ENCODE measurements at regions not wholly inside any gene's neighbourhood (a gene's known extent, or its start where the extent isn't known, plus 50 kb on each side); places are given as distances from the start of the nearest gene placed in this dataset.

GRCh38 chr17:77476931-77477805, 336.4 kb downstream of the SEC14L1 start:
- Histone ChIP-seq H3K36me3 (ENCODE audit: control insufficient read depth, insufficient read depth, low read length, severe bottlenecking) (peaks cover 2% of the 10 kb centered on the region), H3K27me3 (replicated peaks; ENCODE audit: control insufficient read depth, insufficient read depth, low read length) (no peaks in the 10 kb centered on the region), H3K4me1 (ENCODE audit: control insufficient read depth, insufficient read depth, low read length) (peaks cover 82% of the 10 kb centered on the region), H3K9me3 (ENCODE audit: control insufficient read depth, low read length) (no peaks in the 10 kb centered on the region), H3K9ac (ENCODE audit: low read length) (peak overlapping the region; percentile 70), H3K4me3 (ENCODE audit: low read length) (peak overlapping the region; percentile 53)
- peak; percentile 94 for DNase-seq (ENCODE audit: low read depth)

GRCh38 chr17:77478281-77478680, 337.5 kb downstream of the SEC14L1 start:
- Histone ChIP-seq H3K36me3 (ENCODE audit: control insufficient read depth, insufficient read depth, low read length, severe bottlenecking) (peaks cover 13% of the 10 kb centered on the region), H3K4me3 (ENCODE audit: low read length) (peak overlapping the region; percentile 53), H3K4me1 (ENCODE audit: control insufficient read depth, insufficient read depth, low read length) (peaks cover 71% of the 10 kb centered on the region), H3K9me3 (ENCODE audit: control insufficient read depth, low read length) (no peaks in the 10 kb centered on the region), H3K27me3 (replicated peaks; ENCODE audit: control insufficient read depth, insufficient read depth, low read length) (no peaks in the 10 kb centered on the region), H3K9ac (ENCODE audit: low read length) (peak overlapping the region; percentile 70)
- peak; percentile 26 for DNase-seq (ENCODE audit: low read depth)

DNA sequence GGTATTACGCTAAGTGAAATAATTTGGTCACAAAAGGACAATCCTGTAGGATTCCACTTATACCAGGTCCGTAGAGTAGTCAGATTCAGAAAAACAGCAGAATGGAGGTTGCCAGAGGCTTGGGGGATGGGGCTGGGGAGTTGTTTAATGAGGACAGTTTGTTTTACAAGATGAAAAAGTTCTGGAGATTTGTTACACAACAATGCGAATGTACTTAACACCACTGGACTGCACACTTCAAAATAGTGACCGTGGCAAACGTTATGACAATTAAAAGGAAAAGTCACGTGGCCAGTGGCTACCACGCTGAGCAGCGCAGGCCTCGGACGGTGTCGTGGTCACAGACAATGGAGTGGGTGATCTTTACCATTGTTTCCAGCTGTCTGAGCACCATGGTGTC, 338.1 kb downstream of the SEC14L1 start:
- H3K9ac ChIP-seq (ENCODE audit: low read length), result no peak overlapping the region
- peaks cover 65% of the 10 kb centered on the region for H3K4me1 ChIP-seq (ENCODE audit: control insufficient read depth, insufficient read depth, low read length)
- H3K9me3 ChIP-seq (ENCODE audit: control insufficient read depth, low read length), result no peaks in the 10 kb centered on the region
- H3K36me3 ChIP-seq (ENCODE audit: control insufficient read depth, insufficient read depth, low read length, severe bottlenecking), result peaks cover 19% of the 10 kb centered on the region
- H3K4me3 ChIP-seq (ENCODE audit: low read length), result no peak overlapping the region
- DNase-seq (ENCODE audit: low read depth), result no peak
- H3K27me3 ChIP-seq (replicated peaks; ENCODE audit: control insufficient read depth, insufficient read depth, low read length), result no peaks in the 10 kb centered on the region

DNA sequence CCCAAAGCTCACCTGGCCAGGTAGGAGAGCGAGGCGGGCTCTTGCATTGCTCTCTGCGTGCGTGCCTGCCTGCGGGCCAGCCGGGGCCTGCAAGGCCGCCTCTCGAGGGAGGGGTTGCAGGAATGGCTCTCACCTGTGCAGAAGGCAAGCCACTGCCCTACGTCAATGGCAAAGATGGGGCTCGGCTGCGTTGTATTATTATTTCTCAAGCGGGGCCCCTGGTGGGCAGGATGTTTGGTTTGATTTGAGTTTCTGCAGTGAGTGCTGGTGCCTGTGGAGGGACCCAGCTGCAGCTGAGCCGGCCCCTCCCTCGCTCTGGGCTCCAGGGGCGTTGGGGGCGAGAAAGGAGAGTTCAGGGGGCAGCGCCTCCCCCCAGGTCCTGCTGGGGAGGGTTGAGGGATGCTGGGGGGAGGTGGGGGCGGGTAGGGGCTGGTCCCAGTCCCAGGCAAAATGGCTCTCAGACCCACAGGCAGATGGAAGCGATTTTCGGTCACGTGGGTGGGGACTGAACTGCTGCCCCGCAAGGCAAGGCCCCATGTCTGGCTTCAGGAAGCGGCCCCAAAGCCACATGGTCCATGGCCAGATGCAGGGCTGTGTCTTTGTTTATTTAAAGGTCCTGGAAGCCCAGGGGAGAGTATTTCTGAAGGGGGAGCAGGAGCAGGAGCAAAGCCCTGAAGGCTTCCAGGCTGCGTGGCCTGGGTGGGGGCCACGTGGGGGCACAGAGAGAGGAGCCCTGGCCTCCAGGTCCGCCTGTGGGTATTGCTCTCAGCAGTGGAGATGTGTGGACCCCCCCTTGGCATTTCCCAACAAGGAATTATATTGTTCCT, 338.8 kb downstream of the SEC14L1 start:
- peaks cover 58% of the 10 kb centered on the region for H3K4me1 ChIP-seq (ENCODE audit: control insufficient read depth, insufficient read depth, low read length)
- no peaks in the 10 kb centered on the region for H3K27me3 ChIP-seq (replicated peaks; ENCODE audit: control insufficient read depth, insufficient read depth, low read length)
- peak overlapping the region; percentile 47 for H3K9ac ChIP-seq (ENCODE audit: low read length)
- no peak overlapping the region for H3K4me3 ChIP-seq (ENCODE audit: low read length)
- peaks cover 23% of the 10 kb centered on the region for H3K36me3 ChIP-seq (ENCODE audit: control insufficient read depth, insufficient read depth, low read length, severe bottlenecking)
- H3K9me3 ChIP-seq (ENCODE audit: control insufficient read depth, low read length), result no peaks in the 10 kb centered on the region
- DNase-seq (ENCODE audit: low read depth), result peak; percentile 38

DNA sequence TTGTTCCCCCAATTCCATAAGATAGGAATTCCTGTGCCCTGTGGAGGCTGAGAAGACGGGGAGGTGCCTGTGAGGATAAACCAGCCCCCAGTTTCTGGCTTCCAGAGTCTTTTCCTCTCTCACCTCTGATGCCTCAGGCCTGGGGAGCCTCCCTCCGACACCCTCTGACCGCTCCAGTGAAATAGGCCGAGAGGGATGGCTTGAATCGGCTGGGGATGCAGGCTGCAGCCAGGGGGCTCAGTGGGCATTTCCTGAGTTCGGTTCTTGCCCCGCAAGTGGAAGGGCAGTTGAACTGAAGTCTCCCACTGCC, 339.4 kb downstream of the SEC14L1 start:
- DNase-seq (ENCODE audit: low read depth), result no peak
- H3K27me3 ChIP-seq (replicated peaks; ENCODE audit: control insufficient read depth, insufficient read depth, low read length), result no peaks in the 10 kb centered on the region
- no peaks in the 10 kb centered on the region for H3K9me3 ChIP-seq (ENCODE audit: control insufficient read depth, low read length)
- H3K4me1 ChIP-seq (ENCODE audit: control insufficient read depth, insufficient read depth, low read length), result peaks cover 53% of the 10 kb centered on the region
- peak overlapping the region; percentile 47 for H3K9ac ChIP-seq (ENCODE audit: low read length)
- no peak overlapping the region for H3K4me3 ChIP-seq (ENCODE audit: low read length)
- peaks cover 23% of the 10 kb centered on the region for H3K36me3 ChIP-seq (ENCODE audit: control insufficient read depth, insufficient read depth, low read length, severe bottlenecking)

- no peaks in the 10 kb centered on the region for H3K27me3 ChIP-seq (replicated peaks; ENCODE audit: control insufficient read depth, insufficient read depth, low read length)
- DNase-seq (ENCODE audit: low read depth), result no peak
- peak overlapping the region; percentile 43 for H3K9ac ChIP-seq (ENCODE audit: low read length)
- peaks cover 48% of the 10 kb centered on the region for H3K4me1 ChIP-seq (ENCODE audit: control insufficient read depth, insufficient read depth, low read length)
- no peaks in the 10 kb centered on the region for H3K9me3 ChIP-seq (ENCODE audit: control insufficient read depth, low read length)
- no peak overlapping the region for H3K4me3 ChIP-seq (ENCODE audit: low read length)
- H3K36me3 ChIP-seq (ENCODE audit: control insufficient read depth, insufficient read depth, low read length, severe bottlenecking), result peaks cover 23% of the 10 kb centered on the region
Observed at GRCh38 chr17:77480509-77481215, 339.9 kb downstream of the SEC14L1 start.

DNA sequence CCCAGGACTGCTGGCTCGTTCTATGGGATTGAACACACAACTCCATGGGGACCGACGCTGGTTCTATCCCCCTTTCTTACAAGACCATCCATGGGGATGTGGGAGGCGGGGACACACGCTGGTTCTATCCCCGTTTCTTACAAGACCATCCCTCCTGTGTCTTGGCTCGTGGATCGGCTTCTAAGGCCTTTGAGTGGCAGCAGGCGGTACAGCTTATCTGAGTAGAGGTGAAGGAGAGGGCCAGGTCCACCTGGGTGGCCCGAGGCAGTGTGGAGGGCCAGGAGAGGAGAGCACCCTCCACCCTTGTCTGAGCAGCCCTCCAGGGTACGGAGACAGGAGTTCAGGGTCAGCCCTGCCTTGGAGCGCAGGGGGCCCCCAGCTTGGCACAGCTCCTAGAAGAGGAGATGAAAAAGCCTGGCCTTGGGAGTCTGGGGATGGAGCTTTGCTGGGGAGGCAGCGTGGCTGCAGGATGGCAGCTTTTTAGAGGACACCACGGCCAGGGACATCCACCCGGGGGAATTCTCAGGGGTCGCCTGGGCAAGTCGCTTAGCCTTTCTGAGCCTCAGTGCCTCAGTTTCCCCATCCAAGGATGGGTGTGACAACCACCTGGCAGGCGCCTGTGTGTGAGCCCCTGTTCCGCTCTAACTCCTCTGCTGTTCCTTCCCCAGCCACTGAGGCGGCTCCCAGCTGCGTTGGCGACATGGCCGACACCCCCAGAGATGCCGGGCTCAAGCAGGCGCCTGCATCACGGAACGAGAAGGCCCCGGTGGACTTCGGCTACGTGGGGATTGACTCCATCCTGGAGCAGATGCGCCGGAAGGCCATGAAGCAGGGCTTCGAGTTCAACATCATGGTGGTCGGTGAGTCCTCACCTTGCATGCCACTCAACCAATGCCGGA, 341.0 kb downstream of the SEC14L1 start:
- Histone ChIP-seq H3K4me1 (ENCODE audit: control insufficient read depth, insufficient read depth, low read length) (peaks cover 37% of the 10 kb centered on the region), H3K27me3 (replicated peaks; ENCODE audit: control insufficient read depth, insufficient read depth, low read length) (no peaks in the 10 kb centered on the region), H3K36me3 (ENCODE audit: control insufficient read depth, insufficient read depth, low read length, severe bottlenecking) (peaks cover 23% of the 10 kb centered on the region), H3K9ac (ENCODE audit: low read length) (no peak overlapping the region), H3K4me3 (ENCODE audit: low read length) (no peak overlapping the region), H3K9me3 (ENCODE audit: control insufficient read depth, low read length) (no peaks in the 10 kb centered on the region)
- DNase-seq (ENCODE audit: low read depth), result no peak

DNA sequence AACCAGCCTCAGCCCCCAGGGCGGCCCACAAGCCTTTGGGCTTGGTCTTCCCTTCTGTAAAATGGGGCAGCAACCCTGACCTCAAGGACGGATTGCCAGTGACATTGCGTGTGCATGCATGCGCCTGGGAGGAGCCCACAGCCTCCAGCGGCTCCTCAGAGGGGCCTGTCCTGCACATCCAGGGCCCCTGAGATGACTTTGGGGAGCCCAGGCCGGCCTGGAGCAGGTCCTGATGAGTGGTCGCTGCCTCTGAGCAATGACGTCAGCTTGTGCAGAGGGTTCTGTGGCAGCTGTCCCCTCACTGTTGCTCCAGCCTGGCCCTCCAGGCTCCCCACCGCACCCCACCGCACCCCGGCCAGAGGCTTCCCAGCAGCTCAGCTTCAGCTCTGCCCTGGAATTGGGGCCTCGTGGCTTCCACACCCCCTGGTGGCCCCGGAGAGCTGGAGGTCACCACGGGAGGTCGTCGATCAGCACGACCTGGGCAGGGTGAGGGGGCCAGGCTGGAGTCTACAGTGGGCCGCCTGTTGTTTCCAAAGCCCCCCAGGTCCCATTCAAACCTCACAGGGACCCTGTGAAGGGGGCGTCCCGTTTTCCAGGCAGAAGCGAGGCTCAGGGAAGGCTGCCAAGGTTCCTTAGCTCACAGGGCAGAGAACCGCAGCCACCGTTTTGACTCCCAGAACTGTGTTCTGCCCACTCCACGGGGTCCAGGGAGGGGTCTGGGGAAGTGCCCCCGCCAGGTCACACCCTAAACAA, 341.8 kb downstream of the SEC14L1 start:
- no peak overlapping the region for H3K4me3 ChIP-seq (ENCODE audit: low read length)
- H3K36me3 ChIP-seq (ENCODE audit: control insufficient read depth, insufficient read depth, low read length, severe bottlenecking), result peaks cover 30% of the 10 kb centered on the region
- H3K27me3 ChIP-seq (replicated peaks; ENCODE audit: control insufficient read depth, insufficient read depth, low read length), result no peaks in the 10 kb centered on the region
- peaks cover 29% of the 10 kb centered on the region for H3K4me1 ChIP-seq (ENCODE audit: control insufficient read depth, insufficient read depth, low read length)
- no peak overlapping the region for H3K9ac ChIP-seq (ENCODE audit: low read length)
- DNase-seq (ENCODE audit: low read depth), result no peak
- no peaks in the 10 kb centered on the region for H3K9me3 ChIP-seq (ENCODE audit: control insufficient read depth, low read length)

DNA sequence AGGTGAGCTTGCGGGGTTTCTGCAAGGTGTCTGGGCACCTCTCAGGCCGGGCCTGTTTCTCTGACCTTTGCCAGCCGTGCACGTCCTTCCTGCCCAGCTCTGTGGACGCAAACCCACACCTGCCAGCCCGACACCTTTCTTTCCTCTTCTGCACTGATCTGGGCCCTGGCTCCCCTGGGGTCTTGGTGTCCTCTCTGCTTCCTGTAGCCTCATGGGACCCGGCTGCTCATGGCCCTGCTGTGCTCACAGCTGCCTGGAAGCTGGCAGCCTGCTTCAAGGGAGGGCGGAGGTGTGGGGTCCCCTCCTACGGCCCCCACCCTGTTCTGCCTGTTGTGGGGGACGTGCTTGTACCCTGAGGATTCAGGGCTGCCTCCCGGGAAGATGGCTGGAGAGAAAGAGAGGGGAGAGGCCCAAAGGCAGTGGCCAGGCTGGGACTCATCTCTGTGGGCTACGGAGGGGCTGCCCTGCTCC, 342.4 kb downstream of the SEC14L1 start:
- H3K4me3 ChIP-seq (ENCODE audit: low read length), result no peak overlapping the region
- no peaks in the 10 kb centered on the region for H3K9me3 ChIP-seq (ENCODE audit: control insufficient read depth, low read length)
- no peak for DNase-seq (ENCODE audit: low read depth)
- H3K9ac ChIP-seq (ENCODE audit: low read length), result no peak overlapping the region
- H3K36me3 ChIP-seq (ENCODE audit: control insufficient read depth, insufficient read depth, low read length, severe bottlenecking), result peaks cover 36% of the 10 kb centered on the region
- H3K4me1 ChIP-seq (ENCODE audit: control insufficient read depth, insufficient read depth, low read length), result peaks cover 22% of the 10 kb centered on the region
- H3K27me3 ChIP-seq (replicated peaks; ENCODE audit: control insufficient read depth, insufficient read depth, low read length), result no peaks in the 10 kb centered on the region

DNA sequence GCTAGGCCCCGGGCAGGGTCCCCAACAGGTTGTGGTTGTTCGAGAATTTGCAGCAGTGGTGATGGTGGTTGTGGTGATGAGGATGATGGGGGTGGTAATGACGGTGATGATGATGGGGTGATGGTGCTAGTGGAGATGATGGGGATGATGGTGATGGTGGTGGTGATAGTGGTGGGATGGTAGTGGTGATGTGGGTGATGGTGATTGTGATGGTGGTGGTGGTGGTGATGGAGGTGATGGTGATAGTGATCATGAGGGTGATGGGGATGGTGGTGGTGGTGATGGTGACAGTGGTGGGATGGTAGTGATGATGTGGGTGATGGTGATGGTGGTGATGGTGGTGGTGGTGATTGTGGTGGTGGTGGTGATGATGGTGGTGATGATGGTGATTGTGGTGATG, 343.3 kb downstream of the SEC14L1 start:
- peaks cover 46% of the 10 kb centered on the region for H3K36me3 ChIP-seq (ENCODE audit: control insufficient read depth, insufficient read depth, low read length, severe bottlenecking)
- H3K9me3 ChIP-seq (ENCODE audit: control insufficient read depth, low read length), result no peaks in the 10 kb centered on the region
- H3K9ac ChIP-seq (ENCODE audit: low read length), result no peak overlapping the region
- no peak overlapping the region for H3K4me3 ChIP-seq (ENCODE audit: low read length)
- no peaks in the 10 kb centered on the region for H3K27me3 ChIP-seq (replicated peaks; ENCODE audit: control insufficient read depth, insufficient read depth, low read length)
- H3K4me1 ChIP-seq (ENCODE audit: control insufficient read depth, insufficient read depth, low read length), result peaks cover 13% of the 10 kb centered on the region
- no peak for DNase-seq (ENCODE audit: low read depth)

Data from adipocyte (in vitro differentiated cells).